H7 (cell line): ENCODE measurements at regions not wholly inside any gene's neighbourhood (a gene's known extent, or its start where the extent isn't known, plus 50 kb on each side); places are given as distances from the start of the nearest gene placed in this dataset.
"Not testable (repeated sequence)": the region's sequence is repeated elsewhere in the genome, so short reads cannot be mapped to it uniquely, and the experiment has no call there.

ENCODE experiments used
- DNase-seq: peaks from one replicate; pipeline ENCODE4 v3.0.0; 2012
- H3K27me3 ChIP-seq: 2 replicates; pipeline ENCODE4 v1.6.0; 2011; ENCODE audit warnings: mild to moderate bottlenecking, low read length; ENCODE audit not compliant: control insufficient read depth, insufficient read depth
- H3K36me3 ChIP-seq: replicated peaks from 2 replicates; pipeline ENCODE4 v1.5.1; 2011; ENCODE audit warnings: low read length; ENCODE audit not compliant: control insufficient read depth, insufficient read depth
- H3K4me3 ChIP-seq: 2 replicates; pipeline ENCODE4 v1.5.1; 2011; ENCODE audit warnings: low read depth, mild to moderate bottlenecking, control low read depth, low read length, moderate library complexity; ENCODE audit not compliant: insufficient read depth

- no peak overlapping the region for H3K4me3 ChIP-seq
- DNase-seq, result no peak
- H3K27me3 ChIP-seq, result peaks cover 7% of the 10 kb centered on the region
- H3K36me3 ChIP-seq, result no peaks in the 10 kb centered on the region
These were observed 81.2 kb downstream of the FZD1 start for GRCh38 chr7:91345449-91345848.

GRCh38 chr7:91346426-91346825, 82.2 kb downstream of the FZD1 start:
- DNase-seq, result no peak
- H3K4me3 ChIP-seq, result no peak overlapping the region
- H3K27me3 ChIP-seq, result peaks cover 12% of the 10 kb centered on the region

GRCh38 chr7:91347290-91347689, 83.1 kb downstream of the FZD1 start:
- Histone ChIP-seq H3K27me3 (peaks cover 17% of the 10 kb centered on the region), H3K36me3 (no peaks in the 10 kb centered on the region), H3K4me3 (no peak overlapping the region)
- DNase-seq, result no peak

More at GRCh38 chr7:91346426-91346825, 82.2 kb downstream of the FZD1 start:
- H3K36me3 ChIP-seq, result no peaks in the 10 kb centered on the region

- Histone ChIP-seq H3K27me3 (peaks cover 25% of the 10 kb centered on the region), H3K4me3 (no peak overlapping the region), H3K36me3 (no peaks in the 10 kb centered on the region)
- no peak for DNase-seq
These were observed 84.5 kb downstream of the FZD1 start for GRCh38 chr7:91348711-91349110.

GRCh38 chr7:91351374-91351773, 87.1 kb downstream of the FZD1 start:
- H3K4me3 ChIP-seq, result no peak overlapping the region
- peaks cover 44% of the 10 kb centered on the region for H3K27me3 ChIP-seq
- H3K36me3 ChIP-seq, result no peaks in the 10 kb centered on the region
- no peak for DNase-seq

GRCh38 chr7:91352091-91352490, 87.9 kb downstream of the FZD1 start:
- DNase-seq, result no peak
- H3K36me3 ChIP-seq, result no peaks in the 10 kb centered on the region
- peaks cover 51% of the 10 kb centered on the region for H3K27me3 ChIP-seq
- no peak overlapping the region for H3K4me3 ChIP-seq

- Histone ChIP-seq H3K4me3 (no peak overlapping the region), H3K36me3 (no peaks in the 10 kb centered on the region), H3K27me3 (peaks cover 69% of the 10 kb centered on the region)
- DNase-seq, result peak; percentile 5
These were observed 89.6 kb downstream of the FZD1 start for GRCh38 chr7:91353848-91354247.

- Histone ChIP-seq H3K27me3 (peaks cover 69% of the 10 kb centered on the region), H3K4me3 (no peak overlapping the region), H3K36me3 (no peaks in the 10 kb centered on the region)
- peak; percentile 18 for DNase-seq
These were observed 91.6 kb downstream of the FZD1 start for GRCh38 chr7:91355695-91356435.

- Histone ChIP-seq H3K36me3 (no peaks in the 10 kb centered on the region), H3K27me3 (peaks cover 63% of the 10 kb centered on the region), H3K4me3 (no peak overlapping the region)
- DNase-seq, result no peak
These were observed 92.7 kb downstream of the FZD1 start for GRCh38 chr7:91356915-91357314.

- no peak for DNase-seq
- no peaks in the 10 kb centered on the region for H3K36me3 ChIP-seq
- H3K4me3 ChIP-seq, result no peak overlapping the region
- peaks cover 61% of the 10 kb centered on the region for H3K27me3 ChIP-seq
These were observed 93.1 kb downstream of the FZD1 start for GRCh38 chr7:91357379-91357778.

GRCh38 chr7:91357901-91358300, 93.7 kb downstream of the FZD1 start:
- Histone ChIP-seq H3K4me3 (no peak overlapping the region), H3K36me3 (no peaks in the 10 kb centered on the region), H3K27me3 (peaks cover 59% of the 10 kb centered on the region)
- DNase-seq, result no peak

- Histone ChIP-seq H3K36me3 (no peaks in the 10 kb centered on the region), H3K4me3 (no peak overlapping the region), H3K27me3 (peaks cover 56% of the 10 kb centered on the region)
- no peak for DNase-seq
These were observed 94.1 kb downstream of the FZD1 start for GRCh38 chr7:91358303-91358702.

GRCh38 chr7:91365097-91365496, 100.9 kb downstream of the FZD1 start:
- not testable (repeated sequence) for DNase-seq, H3K27me3 ChIP-seq, H3K36me3 ChIP-seq, H3K4me3 ChIP-seq

- H3K4me3 ChIP-seq, result no peak overlapping the region
- no peak for DNase-seq
- no peaks in the 10 kb centered on the region for H3K27me3 ChIP-seq
- H3K36me3 ChIP-seq, result no peaks in the 10 kb centered on the region
These were observed 101.9 kb downstream of the FZD1 start for GRCh38 chr7:91366091-91366490.

GRCh38 chr7:91367812-91368578, 103.8 kb downstream of the FZD1 start:
- DNase-seq, result no peak
- no peaks in the 10 kb centered on the region for H3K27me3 ChIP-seq
- H3K36me3 ChIP-seq, result no peaks in the 10 kb centered on the region
- no peak overlapping the region for H3K4me3 ChIP-seq
